GM23248 (cell line): ENCODE measurements at regions not wholly inside any gene's neighbourhood (a gene's known extent, or its start where the extent isn't known, plus 50 kb on each side); places are given as distances from the start of the nearest gene placed in this dataset.

Source experiments
- DNase-seq: peaks from one replicate; pipeline ENCODE4 v3.0.0-alpha.2; 2015
- H2AFZ ChIP-seq: fragments of 200-600 bp; sonication (generic); 2 replicates; pipeline ENCODE4 v1.6.1; 2016; ENCODE audit warnings: antibody characterized with exemption
- H3F3A ChIP-seq: fragments of 200-600 bp; sonication (generic); 2 replicates; pipeline ENCODE4 v1.6.1; 2016; ENCODE audit warnings: mild to moderate bottlenecking, antibody characterized with exemption, mixed run types; ENCODE audit not compliant: insufficient read depth
- H3K27ac ChIP-seq: fragments of 200-600 bp; sonication (generic); 2 replicates; pipeline ENCODE4 v1.5.1; 2016; ENCODE audit warnings: mild to moderate bottlenecking
- H3K27me3 ChIP-seq: fragments of 200-600 bp; sonication (generic); replicated peaks from 2 replicates; pipeline ENCODE4 v1.6.1; 2016; ENCODE audit warnings: mild to moderate bottlenecking; ENCODE audit not compliant: insufficient read depth
- H3K36me3 ChIP-seq: fragments of 200-600 bp; sonication (generic); 2 replicates; pipeline ENCODE4 v1.6.1; 2016; ENCODE audit warnings: low read depth, mild to moderate bottlenecking
- H3K4me1 ChIP-seq: fragments of 200-600 bp; sonication (generic); 2 replicates; pipeline ENCODE4 v1.6.1; 2016; ENCODE audit warnings: mild to moderate bottlenecking; ENCODE audit not compliant: insufficient read depth
- H3K4me2 ChIP-seq: fragments of 200-600 bp; sonication (generic); one replicate; pipeline ENCODE4 v1.6.1; 2016; ENCODE audit warnings: mild to moderate bottlenecking; ENCODE audit not compliant: unreplicated experiment
- H3K4me3 ChIP-seq: fragments of 200-600 bp; sonication (generic); 2 replicates; pipeline ENCODE4 v1.5.1; 2016; ENCODE audit warnings: mild to moderate bottlenecking
- H3K79me2 ChIP-seq: fragments of 200-600 bp; sonication (generic); 2 replicates; pipeline ENCODE4 v1.6.1; 2016; ENCODE audit warnings: mild to moderate bottlenecking; ENCODE audit not compliant: insufficient read depth
- H3K9ac ChIP-seq: fragments of 200-600 bp; sonication (generic); 2 replicates; pipeline ENCODE4 v1.6.1; 2016; ENCODE audit warnings: mild to moderate bottlenecking
- H3K9me2 ChIP-seq: fragments of 200-600 bp; sonication (generic); 2 replicates; pipeline ENCODE4 v1.6.1; 2016; ENCODE audit warnings: mixed run types, mild to moderate bottlenecking, moderate library complexity; ENCODE audit not compliant: insufficient read depth
- H3K9me3 ChIP-seq: fragments of 200-600 bp; sonication (generic); one replicate; pipeline ENCODE4 v1.6.1; 2017; ENCODE audit warnings: low read depth
- H4K20me1 ChIP-seq: fragments of 200-600 bp; sonication (generic); 2 replicates; pipeline ENCODE4 v1.6.0; 2016; ENCODE audit not compliant: insufficient read depth
- EZH2 ChIP-seq: fragments of 200-600 bp; sonication (generic); IDR thresholded peaks from 2 replicates; pipeline ENCODE4 v1.6.1; 2018; ENCODE audit warnings: antibody characterized with exemption, mild to moderate bottlenecking; ENCODE audit not compliant: insufficient read depth, poor library complexity, severe bottlenecking
- EZH2phosphoT487 ChIP-seq: fragments of 200-600 bp; sonication (generic); IDR thresholded peaks from 2 replicates; pipeline ENCODE4 v1.6.1; 2018; ENCODE audit warnings: antibody characterized with exemption, moderate library complexity, mild to moderate bottlenecking, low read depth; ENCODE audit not compliant: insufficient read depth
- WGBS, 2 experiments: methylation state at CpG; one replicate each; pipeline ENCODE4 v1.1.6; 2015 to 2017; ENCODE audit warnings: low lambda C conversion rate in 2 of 2, low coverage in 1 of 2; ENCODE audit errors: missing lambda C conversion rate in 2 of 2; 5-methylcytosine and 5-hydroxymethylcytosine counted together
- in situ Hi-C: fragments of 300-500 bp; cut with MboI; formaldehyde crosslinking; loops from 2 replicates; pipeline ENCODE4 v1.15.0; 2020

DNA sequence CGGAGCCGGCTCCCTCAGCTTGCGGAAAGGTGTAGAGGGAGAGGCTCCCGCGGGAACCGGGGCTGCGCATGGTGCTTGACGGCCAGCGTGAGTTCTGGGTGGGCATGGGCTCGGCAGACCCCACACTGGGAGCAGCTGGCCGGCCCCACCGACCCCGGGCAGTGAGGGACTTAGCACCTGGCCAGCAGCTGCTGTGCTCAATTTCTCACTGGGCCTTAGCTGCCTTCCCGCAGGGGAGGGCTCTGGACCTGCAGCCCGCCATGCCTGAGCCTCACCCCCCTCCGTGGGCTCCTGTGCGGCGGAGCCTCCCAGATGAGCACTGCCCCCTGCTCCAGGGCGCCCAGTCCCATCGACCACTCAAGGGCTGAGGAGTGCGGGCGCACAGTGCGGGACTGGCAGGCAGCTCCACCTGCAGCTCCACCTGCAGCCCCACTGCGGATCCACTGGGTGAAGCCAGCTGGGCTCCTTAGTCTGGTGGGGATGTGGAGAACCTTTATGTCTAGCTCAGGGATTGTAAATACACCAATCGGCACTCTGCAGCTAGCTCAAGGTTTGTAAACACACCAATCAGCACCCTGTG lies 1141.8 kb downstream of the PCDH17 start:
- no peaks in the 10 kb centered on the region for H3K27me3 ChIP-seq
- H3K4me1 ChIP-seq, result no peaks in the 10 kb centered on the region
- no peaks in the 10 kb centered on the region for H3K36me3 ChIP-seq
- WGBS, 2 experiments, result 66 to 68% methylated on average over 19 to 24 of the region's 25 CpGs
- no peak overlapping the region for H2AFZ ChIP-seq
- no peaks in the 10 kb centered on the region for H4K20me1 ChIP-seq
- no peak for DNase-seq
- no peaks in the 10 kb centered on the region for H3K9me2 ChIP-seq
- no peak for TF ChIP-seq EZH2phosphoT487
- no peak for TF ChIP-seq EZH2
- no peaks in the 10 kb centered on the region for H3K79me2 ChIP-seq
- no peaks in the 10 kb centered on the region for H3K9me3 ChIP-seq
- in situ Hi-C loops, result no loop called here
- H3F3A ChIP-seq, result no peaks in the 10 kb centered on the region
- H3K27ac ChIP-seq, result no peak overlapping the region
- no peak overlapping the region for H3K4me3 ChIP-seq
- no peak overlapping the region for H3K9ac ChIP-seq
- no peak overlapping the region for H3K4me2 ChIP-seq

DNA sequence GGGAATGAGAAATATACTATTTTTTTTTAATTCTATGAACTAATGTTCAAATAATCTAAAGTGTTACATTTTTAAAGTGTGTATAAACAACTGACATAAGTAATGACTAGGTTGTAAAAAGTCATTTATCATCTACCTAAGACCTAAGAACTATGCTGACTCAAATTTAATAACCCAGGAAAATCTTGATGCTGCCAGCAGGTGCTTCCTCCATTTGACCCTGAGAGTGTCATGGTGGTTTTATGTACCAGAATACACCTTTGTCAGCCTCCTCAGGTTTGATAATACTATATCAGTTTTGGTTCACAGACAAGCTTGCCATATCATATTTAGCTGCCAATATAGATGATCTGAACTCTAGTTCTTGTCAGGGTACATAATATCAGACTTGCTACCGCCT lies 1151.2 kb downstream of the PCDH17 start:
- no peak overlapping the region for H2AFZ ChIP-seq
- H3K79me2 ChIP-seq, result no peaks in the 10 kb centered on the region
- H3K4me3 ChIP-seq, result no peak overlapping the region
- H3K4me2 ChIP-seq, result no peak overlapping the region
- TF ChIP-seq EZH2phosphoT487 (no peak), EZH2 (no peak)
- no peaks in the 10 kb centered on the region for H3F3A ChIP-seq
- H3K27me3 ChIP-seq, result no peaks in the 10 kb centered on the region
- H3K9me2 ChIP-seq, result no peaks in the 10 kb centered on the region
- no peaks in the 10 kb centered on the region for H4K20me1 ChIP-seq
- H3K4me1 ChIP-seq, result no peaks in the 10 kb centered on the region
- H3K27ac ChIP-seq, result no peak overlapping the region
- no peak overlapping the region for H3K9ac ChIP-seq
- no peaks in the 10 kb centered on the region for H3K9me3 ChIP-seq
- DNase-seq, result no peak
- WGBS, 2 experiments, result 63 to 68% methylated on average over 1 of the region's 1 CpG
- in situ Hi-C loops, result no loop called here
- no peaks in the 10 kb centered on the region for H3K36me3 ChIP-seq

DNA sequence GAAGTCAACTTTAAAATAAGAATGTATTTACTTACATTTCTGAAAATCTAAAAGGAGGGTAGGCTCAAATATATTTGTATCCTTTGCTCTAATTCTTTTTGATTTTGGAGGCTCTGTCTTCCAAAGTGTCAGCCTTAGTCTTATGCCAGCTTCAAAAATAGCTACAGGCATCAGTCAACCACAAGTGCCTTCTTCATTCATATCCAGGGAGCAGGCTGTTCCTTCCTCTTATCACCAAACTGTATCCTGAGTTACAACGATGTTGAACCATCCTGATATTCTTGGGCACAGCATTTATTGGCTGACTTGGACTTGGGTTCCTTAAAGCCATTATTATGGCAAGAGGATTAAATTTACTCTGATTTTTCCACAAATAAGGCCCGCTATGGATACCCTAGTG lies 1161.3 kb downstream of the PCDH17 start:
- Histone ChIP-seq H3K9me2 (no peaks in the 10 kb centered on the region), H3K9me3 (peaks cover 4% of the 10 kb centered on the region), H3F3A (no peaks in the 10 kb centered on the region), H3K9ac (no peak overlapping the region), H2AFZ (no peak overlapping the region), H3K79me2 (no peaks in the 10 kb centered on the region), H3K4me1 (no peaks in the 10 kb centered on the region), H3K27me3 (no peaks in the 10 kb centered on the region), H3K36me3 (no peaks in the 10 kb centered on the region), H3K4me3 (no peak overlapping the region), H3K4me2 (no peak overlapping the region), H3K27ac (no peak overlapping the region), H4K20me1 (no peaks in the 10 kb centered on the region)
- in situ Hi-C loops, result no loop called here
- no peak for DNase-seq
- WGBS, 2 experiments, result 20 to 30% methylated on average over 2 of the region's 2 CpGs
- TF ChIP-seq EZH2phosphoT487 (no peak), EZH2 (no peak)

DNA sequence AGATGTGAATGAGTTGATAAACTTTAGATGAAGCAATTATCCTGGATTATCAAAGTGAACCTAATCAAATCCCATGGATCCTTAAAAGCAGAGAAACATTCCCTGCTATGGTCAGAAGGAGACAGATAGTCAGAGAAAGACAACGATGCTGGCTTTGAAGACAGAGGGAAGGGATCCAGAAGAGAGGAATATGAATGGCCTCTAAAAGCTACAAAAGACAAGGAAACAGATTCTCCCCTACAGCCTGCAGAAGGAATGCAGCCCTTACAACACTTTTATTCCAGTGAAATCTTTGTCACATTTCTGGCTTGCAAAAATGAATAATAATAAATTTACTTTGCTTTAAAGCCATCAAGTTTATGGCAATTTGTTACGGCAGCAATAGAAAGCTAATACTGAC lies 1164.2 kb downstream of the PCDH17 start:
- no peak overlapping the region for H3K27ac ChIP-seq
- no peaks in the 10 kb centered on the region for H3K79me2 ChIP-seq
- H3K36me3 ChIP-seq, result no peaks in the 10 kb centered on the region
- H3K9ac ChIP-seq, result no peak overlapping the region
- H3K4me3 ChIP-seq, result no peak overlapping the region
- 7 to 13% methylated on average over 2 of the region's 2 CpGs for WGBS, 2 experiments
- H3K4me2 ChIP-seq, result no peak overlapping the region
- no peak for TF ChIP-seq EZH2
- no peak for TF ChIP-seq EZH2phosphoT487
- no peaks in the 10 kb centered on the region for H3K9me2 ChIP-seq
- H4K20me1 ChIP-seq, result no peaks in the 10 kb centered on the region
- in situ Hi-C loops, result no loop called here
- H3K27me3 ChIP-seq, result no peaks in the 10 kb centered on the region
- peaks cover 4% of the 10 kb centered on the region for H3K9me3 ChIP-seq
- DNase-seq, result no peak
- H2AFZ ChIP-seq, result no peak overlapping the region
- no peaks in the 10 kb centered on the region for H3F3A ChIP-seq
- no peaks in the 10 kb centered on the region for H3K4me1 ChIP-seq

DNA sequence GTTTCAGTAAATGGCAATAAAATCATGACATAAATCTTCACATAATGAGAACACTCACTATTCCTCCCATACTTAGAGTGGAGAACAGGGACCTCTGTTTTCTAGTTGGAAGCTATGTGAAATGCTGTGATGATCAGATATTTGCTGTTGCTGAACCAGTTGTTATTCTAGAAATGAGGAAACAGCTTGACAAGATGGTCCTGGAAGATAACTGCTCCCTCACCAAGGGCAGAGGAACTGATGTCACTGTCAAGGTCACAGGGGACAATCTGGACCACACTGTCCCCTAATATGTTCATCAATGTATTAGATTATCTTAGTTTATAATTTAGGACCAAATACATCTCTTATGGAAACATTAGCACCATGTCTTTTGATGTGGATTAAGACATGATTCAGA lies 1173.3 kb downstream of the PCDH17 start:
- no peak for TF ChIP-seq EZH2phosphoT487
- no peak for TF ChIP-seq EZH2
- in situ Hi-C loops, result no loop called here
- no peak for DNase-seq
- H3K36me3 ChIP-seq, result no peaks in the 10 kb centered on the region
- no peaks in the 10 kb centered on the region for H3K9me2 ChIP-seq
- H3K9ac ChIP-seq, result no peak overlapping the region
- H3K4me2 ChIP-seq, result no peak overlapping the region
- no peaks in the 10 kb centered on the region for H4K20me1 ChIP-seq
- no peaks in the 10 kb centered on the region for H3K79me2 ChIP-seq
- H3K27ac ChIP-seq, result no peak overlapping the region
- no peaks in the 10 kb centered on the region for H3K9me3 ChIP-seq
- no peaks in the 10 kb centered on the region for H3F3A ChIP-seq
- H3K4me1 ChIP-seq, result no peaks in the 10 kb centered on the region
- H3K4me3 ChIP-seq, result no peak overlapping the region
- H3K27me3 ChIP-seq, result no peaks in the 10 kb centered on the region
- H2AFZ ChIP-seq, result no peak overlapping the region
